Daoy (cell line): ENCODE measurements at regions not wholly inside any gene's neighbourhood (a gene's known extent, or its start where the extent isn't known, plus 50 kb on each side); places are given as distances from the start of the nearest gene placed in this dataset.

Experiments used
- DNase-seq: peaks from one replicate; pipeline ENCODE4 v3.0.0-alpha.2; 2015; ENCODE audit warnings: low read depth

DNA sequence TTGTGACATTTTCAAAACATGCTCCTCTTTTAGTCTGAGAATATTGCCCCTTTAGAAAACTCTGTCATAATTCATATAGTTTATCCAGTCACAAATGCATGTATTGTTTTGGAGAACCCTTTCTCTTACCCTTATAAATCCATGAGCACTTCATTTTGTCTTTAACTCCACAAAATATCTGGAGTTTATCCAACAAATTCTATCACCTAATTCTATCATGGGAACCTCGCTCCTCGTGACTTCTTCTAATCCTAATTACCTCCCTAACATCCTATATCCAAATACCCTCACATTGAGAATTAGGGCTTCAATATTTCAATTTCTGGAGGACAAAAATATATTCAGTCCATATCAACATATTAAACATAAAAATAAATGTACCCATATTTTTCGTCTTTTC lies 1565.9 kb downstream of the ARAP2 start:
- DNase-seq: no peak

DNA sequence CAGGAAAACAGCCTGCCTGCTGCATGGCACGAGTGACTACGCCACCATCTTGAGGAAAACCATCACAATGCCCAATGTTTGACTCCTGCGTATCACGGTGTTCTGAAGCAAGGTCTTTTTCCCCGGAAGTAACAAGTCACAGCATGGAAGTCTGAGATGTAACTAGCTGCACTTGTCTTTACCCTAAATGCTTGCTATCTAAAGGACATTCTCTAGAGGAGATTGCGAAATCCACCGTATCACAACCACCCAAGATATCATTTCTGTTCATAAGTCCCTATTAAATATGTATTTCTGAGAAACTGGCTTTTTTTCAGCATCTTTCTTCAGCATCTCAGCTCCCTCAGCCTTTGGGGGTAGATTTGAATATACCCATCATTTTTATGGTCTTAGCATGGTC lies 1565.1 kb downstream of the ARAP2 start:
- no peak for DNase-seq

DNA sequence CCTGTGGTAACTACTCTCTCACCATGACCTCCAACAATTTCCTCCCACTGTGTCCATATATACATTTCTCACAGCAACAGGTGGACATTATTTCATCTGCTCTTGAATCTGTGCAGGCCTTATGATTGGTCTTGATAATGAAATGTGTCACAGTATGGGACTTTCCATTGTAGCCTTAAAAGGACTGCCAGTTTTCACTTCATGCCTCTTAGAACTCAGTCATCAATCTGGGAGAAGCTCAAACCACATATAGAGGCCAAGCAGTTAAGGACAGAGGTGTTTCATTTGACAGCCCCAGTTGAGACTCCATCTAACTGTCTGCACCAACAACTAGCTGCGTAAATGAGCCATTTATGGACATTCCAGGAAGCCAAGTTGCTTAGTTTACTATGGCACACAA lies 1534.8 kb downstream of the ARAP2 start:
- no peak for DNase-seq

DNA sequence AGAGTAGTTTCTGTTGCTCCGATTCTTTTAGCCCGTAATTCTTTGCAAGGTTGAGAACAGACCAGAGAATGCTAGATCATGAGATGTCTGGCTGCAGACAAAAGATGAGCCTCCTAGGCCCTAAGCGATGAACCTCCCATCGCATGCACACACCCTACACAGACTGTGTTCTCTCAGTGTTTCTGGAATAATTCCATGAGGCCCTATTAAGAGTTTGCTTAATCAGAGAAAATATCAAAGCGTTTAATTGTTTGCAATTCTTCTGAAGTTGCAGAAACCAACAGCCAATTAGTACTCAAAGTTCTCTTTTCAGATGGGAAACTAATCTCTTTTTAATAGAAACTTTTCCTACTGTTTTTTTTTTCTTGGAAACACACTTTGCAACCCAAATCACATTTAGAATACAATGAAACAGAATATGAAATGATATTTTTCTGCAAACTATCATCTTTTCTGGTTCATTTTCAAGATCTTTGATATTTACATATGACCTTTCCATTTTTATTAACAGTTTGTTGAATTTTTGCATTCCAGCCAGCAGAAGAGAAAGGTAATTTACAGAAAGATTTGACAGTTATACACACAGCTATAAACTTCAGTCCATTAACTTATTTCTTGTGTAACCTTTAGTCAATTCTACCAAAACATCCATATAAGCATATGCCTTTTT lies 1525.6 kb downstream of the ARAP2 start:
- no peak for DNase-seq

DNA sequence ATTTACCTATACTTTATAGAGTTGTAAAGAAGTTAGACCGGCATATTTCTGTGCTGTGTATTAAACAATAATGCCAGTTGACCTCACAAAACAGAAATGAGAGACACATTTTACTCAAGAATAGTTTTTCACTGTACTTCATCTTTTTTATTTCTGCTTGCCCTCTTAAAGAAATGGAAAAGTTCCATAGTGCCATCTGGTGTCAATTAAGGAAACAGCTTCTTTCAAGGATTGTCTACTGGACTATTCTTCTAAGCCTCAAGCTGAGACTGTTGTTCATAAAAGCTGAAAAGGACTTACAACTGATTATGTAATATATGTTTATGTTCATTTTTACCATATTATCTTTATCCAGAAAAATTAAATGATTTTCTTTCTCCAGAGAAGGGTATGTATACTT lies 1523.7 kb downstream of the ARAP2 start:
- peak; percentile 3 for DNase-seq

DNA sequence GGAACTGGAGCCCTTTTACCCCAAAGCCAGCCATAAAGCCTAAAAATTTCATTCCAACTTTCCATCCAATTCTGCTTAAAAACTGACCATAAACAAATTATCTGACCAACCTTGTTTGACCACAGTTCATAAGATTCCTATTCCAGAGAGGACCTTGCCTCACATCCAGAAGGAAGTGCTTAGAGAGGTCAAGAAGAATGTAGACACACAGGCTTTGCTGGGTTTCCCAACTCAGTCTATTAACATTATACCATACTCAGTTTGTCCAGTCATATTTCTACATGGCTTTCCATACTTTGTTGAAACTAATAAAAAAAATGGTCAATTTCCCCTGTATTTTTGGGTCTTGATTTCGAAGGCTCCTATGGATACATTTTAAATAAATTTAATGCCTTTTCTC lies 1522.5 kb downstream of the ARAP2 start:
- no peak for DNase-seq

DNA sequence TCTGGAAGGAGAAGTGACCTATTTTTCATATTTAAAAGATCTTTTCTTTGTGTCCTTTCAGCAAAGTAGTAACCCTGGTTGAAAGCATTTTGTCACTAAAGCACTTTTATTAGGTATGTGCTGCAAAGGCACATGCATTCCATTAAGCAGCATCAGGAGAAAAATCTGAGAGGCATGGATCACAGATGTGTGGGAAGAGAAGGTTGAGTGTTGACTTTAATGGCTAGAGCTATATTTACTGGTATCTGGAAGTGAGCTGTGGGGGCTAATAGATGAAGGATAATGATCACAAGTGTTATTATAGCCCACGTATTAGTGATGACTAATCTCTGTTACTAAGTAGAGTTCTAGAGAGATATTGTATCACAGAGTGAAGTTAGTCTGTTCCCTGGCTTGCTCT lies 1520.7 kb downstream of the ARAP2 start:
- no peak for DNase-seq

DNA sequence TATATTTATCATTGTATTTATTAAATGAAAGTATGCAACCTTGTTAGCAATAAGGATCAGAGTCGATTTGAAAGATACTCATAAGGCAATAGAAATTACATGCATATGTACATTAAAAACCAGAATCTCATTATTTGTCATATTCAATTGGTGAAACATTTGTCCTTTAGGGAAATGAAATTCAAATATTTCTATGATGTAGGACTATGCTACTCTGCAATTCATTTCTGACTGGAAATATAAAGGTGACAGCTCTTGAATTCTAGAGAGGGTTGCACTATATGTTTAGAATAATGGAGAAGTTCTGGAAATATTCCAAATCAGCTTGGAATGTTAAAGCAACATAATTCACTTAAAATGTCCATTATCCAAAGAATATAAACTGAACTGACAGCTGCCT lies 1519.8 kb downstream of the ARAP2 start:
- no peak for DNase-seq

DNA sequence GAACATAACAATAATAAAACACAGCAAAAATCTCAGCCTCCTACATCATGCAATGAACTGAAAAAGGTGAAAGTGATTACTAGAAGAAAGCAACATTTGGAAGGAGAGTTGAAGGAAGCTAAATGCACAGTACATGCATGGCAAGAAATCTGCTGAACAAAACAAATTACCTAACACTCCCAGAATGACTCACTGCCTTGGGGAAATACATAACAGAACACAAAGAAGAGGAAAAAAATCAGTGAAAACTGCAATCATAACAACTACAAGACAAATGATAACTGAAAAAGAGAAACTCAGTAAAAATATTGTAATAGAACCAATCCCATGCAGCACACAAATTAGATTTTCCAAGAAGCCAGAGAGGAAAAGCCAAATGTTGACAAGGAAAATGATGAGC lies 1513.2 kb downstream of the ARAP2 start:
- no peak for DNase-seq

DNA sequence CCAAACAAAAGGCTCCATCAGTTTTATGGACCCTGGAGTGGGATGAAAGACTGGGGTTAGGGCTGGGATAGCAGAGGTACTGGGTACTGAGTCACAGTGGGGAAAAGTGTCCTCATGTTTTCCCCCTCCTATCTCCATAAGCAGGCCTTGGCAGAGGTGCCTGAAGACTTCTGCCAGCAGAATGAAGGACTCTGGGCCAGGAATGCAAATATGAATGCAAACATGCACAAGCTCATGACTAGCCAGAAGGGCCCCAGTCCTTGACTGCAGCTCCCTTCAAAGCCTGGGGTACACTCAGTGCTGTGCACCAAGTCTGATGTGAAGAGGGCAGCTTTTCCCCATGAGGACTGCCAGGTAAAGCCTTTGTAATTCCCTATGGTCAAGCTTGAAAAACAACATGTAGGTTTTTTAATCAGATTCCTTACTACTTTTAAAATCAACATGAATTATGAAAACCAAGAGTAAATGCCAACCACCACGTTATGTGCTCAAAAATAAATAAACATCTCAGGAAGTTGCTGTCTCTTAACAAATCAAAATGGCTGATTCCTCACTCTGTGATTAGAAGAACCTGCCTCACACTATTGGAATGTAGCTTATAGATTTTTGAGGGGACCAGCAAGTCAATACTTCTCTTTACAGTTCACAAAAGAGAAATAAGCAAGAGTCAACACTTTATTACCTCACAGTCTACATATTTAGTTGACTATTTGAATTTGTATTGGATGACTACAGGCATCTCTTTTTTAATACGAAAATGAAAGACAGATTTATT lies 1512.0 kb downstream of the ARAP2 start:
- no peak for DNase-seq

DNA sequence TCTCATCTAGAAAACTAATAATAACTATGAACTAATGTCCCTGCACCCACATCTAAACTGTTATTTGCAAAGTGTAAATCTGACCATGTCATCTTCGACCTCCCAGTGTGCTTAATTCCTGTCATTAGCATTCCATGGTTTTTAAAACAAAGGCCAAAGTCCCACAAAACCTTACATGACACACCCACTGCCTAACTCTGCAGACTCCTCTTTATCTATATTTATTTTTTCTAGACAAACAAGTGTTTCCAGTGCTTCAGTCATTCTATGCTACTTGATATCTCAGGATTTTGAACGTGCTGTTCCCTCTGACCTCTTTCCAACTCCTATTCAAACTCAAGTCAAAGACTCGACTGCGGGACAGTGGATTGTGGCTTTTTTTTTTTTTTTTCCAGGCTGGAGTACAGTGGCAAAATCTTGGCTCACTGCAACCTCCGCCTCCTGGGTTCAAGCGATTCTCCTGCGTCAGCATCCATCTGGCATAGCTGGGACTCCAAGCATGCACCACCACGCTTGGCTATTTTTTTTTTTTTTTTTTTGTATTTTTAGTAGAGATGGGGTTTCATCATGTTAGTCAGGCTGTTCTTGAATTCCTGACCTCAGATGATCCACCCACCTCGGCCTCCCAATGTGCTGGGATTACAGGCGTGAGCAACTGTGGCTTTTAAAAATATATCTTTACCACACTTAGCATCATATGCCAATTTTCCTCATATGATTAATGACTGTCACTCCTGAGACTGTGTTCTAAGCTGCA lies 1511.0 kb downstream of the ARAP2 start:
- peak; percentile 15 for DNase-seq

DNA sequence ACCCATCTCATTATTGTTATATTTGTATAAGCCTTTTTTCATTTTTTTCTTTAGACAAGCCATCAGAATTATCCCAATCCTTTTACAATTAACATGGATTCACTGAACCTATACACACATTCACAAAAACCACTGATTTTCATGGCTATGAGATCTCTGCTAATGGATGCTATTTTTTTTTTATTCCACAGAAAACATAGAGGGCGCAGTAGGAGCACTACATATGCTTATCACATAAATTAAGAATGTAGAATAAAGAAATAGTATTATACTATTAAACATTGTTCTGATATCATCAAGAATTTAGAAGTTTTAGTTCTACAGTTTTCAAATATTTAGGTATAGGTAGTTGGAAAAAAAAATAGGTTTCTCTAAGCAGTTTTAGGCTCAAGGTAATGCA lies 1477.4 kb downstream of the ARAP2 start:
- DNase-seq: no peak

DNA sequence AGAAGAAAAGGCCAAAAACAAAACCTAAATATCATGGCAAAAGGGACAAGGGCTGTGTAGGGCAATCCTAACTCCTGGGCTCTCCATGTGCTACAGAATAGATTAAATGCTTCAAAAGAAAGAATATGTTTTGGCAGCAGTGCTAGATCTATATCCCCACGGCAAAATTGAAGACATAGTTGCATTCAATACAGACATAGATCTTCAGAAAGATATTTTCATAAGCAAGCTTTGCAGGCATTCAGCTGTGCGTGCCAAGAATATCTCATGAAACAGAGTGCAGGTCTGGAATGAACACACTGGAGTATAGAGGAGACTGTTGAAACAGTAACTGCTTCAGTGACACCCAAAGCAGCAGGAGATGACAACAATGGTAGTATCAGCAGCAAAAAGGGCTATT lies 1476.9 kb downstream of the ARAP2 start:
- DNase-seq: no peak

DNA sequence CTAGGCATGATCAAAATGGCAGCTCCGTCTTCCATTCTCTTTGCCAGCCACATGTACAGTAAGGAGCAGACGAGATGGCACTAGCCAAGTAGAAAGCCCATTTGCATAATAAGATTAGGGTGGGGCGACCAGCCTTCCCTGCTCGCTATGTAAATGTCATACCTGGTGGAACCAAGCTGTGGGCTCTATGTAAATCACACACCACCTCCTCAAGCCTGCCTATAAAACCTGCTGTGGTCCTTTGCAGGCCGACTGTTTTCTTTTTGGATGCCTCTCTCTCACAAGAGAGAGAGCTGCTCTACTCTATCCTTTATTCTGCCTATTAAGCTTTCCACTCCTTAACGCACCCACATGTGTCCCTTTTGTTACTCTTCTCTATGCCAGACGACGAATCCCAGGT lies 1472.7 kb downstream of the ARAP2 start:
- DNase-seq: no peak

DNA sequence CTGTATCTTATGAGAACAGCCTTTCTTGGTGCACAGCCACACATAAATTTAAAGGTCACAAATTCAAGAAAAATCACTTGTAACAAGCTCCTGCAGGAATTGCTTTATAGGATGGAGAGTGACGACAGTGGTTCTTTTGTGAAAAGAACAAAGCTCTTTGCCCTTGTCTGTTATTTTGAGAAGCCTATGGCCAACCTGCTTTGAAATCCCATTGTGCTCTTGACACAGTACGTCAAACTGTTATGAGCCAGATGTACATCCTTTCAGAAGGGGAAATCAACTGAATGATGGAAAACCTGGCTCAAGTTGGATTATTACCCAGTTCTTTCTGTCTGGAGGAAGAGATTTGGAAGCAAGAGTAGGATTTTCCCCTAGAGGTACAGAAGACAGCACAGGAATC lies 1454.2 kb downstream of the ARAP2 start:
- DNase-seq: no peak

DNA sequence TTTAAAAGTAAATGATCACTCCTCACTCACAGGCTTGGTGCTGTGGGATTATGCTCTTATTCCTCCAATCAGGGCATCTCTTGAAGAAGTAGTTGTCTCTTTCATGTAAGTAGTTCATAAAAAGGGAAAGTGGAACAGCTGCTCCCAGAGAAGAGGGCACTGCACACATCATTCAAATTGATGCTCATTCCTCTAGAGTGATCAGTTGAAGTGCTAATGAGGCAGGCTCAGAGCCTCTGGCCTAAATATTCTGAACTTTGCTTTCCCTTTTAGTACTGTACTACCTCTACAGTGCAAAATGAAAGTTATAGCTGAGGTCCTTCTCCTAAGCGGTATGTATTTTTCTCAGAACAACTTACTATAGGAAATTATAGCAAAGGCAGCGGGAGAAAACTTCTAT lies 1453.1 kb downstream of the ARAP2 start:
- DNase-seq: no peak

DNA sequence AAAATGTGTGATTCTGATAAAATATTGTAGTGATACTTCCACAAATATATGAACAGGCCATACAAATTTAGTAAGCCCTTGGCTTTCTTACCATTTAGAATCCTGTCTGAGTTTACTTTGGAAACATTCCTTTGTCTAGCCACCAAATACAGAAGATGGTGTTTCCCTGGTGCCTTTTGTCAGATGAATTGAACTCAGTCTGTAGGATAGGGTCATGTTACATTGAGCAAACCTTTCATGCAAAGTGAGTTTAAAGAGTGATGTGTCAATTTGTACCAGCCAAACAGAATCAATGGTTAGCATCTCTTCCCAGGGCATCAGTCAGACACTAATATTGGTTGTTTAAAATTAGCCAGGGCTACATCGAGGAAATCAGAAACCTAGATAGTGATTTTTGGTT lies 1443.4 kb downstream of the ARAP2 start:
- no peak for DNase-seq

DNA sequence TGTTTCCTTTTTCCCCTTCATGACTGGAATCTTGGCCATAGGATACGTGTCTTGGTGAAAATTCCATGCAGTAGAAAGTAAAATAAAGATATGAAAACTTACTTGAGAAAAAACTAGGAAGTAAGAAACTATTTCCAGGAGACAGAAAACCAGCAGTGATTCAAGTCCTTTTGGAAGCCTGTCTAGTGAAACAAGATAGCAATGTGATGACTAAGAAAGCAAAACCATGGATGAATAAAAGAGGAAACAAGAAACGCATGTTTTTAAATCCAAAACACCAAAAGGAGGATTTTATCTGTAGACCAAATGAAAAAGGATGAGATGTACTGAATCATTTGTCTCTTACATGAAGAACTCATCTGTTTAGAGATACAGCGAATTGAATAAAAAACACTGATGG lies 1430.0 kb downstream of the ARAP2 start:
- DNase-seq: no peak

DNA sequence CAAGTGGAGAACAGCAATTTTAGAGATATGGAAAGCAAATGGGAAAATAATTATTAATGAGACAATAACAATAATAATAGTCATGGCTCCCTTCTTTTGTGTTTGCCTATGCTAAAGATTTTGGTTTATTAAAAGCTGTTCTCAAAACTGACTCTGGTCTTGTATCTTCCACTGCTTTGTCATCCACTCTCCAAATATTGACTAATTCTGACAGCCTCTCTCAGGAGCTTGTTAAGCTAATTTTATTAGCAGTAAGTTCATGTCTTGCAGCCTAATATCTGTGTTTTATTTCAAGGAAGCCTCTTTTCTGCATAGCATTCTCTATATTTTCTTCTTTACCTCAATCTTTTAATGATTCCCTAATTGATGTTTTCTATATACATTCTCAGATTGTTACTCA lies 1419.8 kb downstream of the ARAP2 start:
- DNase-seq: no peak

DNA sequence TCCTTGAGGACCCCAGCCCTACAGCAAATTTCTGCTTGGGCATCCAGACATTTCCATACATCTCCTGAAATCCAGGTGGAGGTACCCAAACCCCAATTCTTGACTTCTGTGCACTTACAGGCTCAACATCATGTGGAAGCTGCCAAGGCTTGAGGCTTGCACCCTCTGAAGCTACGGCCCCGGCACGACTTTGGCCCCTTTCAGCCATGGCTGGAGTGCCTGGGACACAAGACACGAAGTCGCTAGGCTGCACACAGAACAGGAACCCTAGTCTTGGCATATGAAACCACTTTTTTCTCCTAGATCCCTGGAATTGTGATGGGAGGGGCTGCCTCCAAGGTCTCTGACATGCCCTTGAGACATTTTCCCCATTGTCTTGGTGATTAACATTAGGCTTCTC lies 1417.7 kb downstream of the ARAP2 start:
- DNase-seq: no peak

DNA sequence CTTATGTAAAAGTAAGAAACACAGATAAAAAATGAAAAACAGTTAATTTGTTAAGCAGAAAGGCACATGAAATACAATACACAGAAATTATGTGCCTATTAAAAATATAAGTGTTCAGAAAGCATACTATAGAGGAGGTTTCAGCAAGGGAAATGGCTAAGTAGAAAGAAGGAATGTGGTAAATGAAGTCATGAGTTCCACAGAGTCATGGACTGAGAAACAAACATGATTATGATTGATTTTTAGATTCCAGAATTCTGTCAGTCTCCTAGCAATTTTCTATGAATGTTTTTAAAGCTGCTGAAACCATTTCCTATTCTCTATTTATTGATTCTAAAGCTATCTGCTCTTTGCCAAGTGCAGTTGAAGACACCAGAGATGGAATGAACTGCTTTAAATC lies 1398.4 kb downstream of the ARAP2 start:
- DNase-seq: no peak

DNA sequence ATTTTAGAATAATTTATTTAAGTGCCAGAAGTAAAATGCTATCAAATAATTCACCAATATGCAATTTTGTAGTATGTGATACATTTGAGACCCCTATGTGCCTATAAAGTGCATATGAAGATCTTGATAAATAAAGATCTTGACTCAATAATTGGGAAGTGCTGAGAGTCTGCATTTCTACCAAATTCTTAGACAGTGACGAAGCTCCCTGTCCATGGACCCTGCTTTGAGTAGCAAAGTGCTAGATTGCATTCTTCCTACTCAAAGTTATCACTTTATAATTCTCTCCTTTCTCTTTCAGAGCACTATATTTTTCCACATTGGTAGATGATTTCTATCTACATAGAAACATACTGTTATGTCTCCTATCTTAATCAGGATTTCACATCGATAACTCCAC lies 1393.9 kb downstream of the ARAP2 start:
- DNase-seq: no peak

DNA sequence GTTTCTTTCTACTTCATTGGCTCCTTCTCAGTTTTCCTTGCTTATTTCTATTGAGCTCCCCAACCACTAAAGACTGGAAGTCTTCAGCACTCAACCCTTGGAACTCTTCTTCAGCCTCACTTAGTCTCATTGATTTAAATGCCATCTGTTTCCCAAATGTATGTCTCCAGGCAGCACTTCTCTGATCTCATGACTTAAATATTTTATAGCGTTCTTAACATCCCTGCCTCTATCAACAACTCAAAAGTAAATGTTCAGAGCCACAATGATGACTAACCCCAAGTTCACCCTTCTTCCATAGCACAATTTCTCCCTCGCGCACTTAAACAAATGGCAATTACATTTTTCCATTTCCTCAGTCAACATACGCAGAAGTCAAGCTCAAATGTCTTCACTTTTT lies 1393.3 kb downstream of the ARAP2 start:
- peak; percentile 1 for DNase-seq
